DMS79 treated with DMSO at 0.1 percent for 48 hours (cell line): ENCODE measurements at regions not wholly inside any gene's neighbourhood (a gene's known extent, or its start where the extent isn't known, plus 50 kb on each side); places are given as distances from the start of the nearest gene placed in this dataset.
A peak's percentile ranks its signal among the peaks of the same experiment; 100 is the strongest.
"Not testable (repeated sequence)": the region's sequence is repeated elsewhere in the genome, so short reads cannot be mapped to it uniquely, and the experiment has no call there.

ENCODE experiments used
- DNase-seq: peaks from one replicate; lab custom pipeline; 2025; lab: John Stamatoyannopoulos, UW

DNA sequence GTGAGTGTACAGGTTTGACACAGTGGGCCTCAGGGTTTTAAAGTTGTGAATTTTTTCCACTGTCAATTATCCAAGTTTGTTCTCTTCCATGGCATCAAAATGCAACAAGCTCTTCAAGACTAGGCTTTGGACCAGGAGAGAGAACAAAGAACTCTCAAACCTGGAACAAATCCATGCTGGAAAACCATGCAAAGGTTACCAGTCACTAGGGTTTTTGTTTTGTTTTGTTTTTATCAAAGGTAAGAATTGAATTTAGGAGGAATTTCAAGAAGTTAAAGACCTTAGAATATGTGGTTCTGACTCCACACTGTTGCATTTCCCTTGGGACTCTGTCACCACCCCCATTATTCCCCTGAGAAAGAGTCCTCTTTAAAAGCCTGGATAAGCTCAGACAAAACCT, 191.1 kb upstream of the PIK3R1 start:
- no peak for DNase-seq

DNA sequence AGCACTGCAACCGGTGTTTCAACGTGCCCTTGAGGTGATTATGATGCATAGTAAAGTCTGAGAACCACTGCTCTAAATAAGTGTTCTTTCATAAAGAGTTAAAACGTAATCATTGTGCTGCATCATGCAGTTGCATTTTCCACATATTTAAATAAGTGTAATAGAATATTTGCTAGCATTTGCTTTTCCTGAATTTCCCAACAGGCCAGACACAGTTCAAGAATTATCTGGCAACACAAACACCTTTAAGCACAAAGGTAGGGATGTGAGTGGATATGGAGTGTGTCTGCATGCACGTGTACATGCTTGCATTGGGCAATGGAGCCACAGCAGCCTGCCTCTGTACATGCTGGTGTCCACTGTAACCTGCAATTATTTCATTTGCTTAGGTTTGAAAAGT, 193.6 kb upstream of the PIK3R1 start:
- no peak for DNase-seq

DNA sequence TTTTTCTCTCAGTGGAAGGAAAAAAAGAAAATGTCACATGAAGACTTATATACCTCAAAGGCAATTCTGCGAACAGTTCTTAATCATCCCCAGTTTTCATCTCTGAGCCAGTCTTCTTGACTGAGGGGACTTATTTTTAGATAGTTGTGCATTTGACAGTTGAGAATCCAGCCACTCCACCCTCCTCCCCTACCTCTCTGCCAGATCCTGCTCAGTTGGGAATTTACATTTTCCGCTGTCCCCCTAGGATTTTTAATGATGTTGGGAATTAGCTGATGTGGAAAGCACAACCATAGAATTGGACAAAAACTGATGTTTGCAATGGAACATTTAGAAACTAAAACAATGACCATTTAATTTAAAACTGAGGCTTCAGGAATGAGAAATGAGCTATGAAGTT, 194.3 kb upstream of the PIK3R1 start:
- DNase-seq: no peak

DNA sequence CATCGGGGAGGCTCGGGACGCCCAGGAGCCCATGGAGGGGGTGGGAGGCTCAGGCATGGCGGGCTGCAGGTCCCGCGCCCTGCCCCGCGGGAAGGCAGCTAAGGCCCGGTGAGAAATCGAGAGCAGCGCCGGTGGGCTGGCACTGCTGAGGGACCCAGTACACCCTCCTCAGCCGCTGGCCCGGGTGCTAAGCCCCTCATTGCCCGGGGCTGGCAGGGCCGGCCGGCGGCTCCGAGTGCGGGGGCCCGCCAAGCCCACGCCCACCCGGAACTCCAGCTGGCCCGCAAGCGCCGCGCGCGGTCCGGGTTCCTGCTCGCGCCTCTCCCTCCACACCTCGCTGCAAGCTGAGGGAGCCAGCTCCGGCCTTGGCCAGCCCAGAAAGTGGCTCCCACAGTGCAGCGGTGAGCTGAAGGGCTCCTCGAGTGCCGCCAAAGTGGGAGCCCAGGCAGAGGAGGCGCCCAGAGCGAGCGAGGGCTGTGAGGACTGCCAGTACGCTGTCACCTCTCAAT, 195.0 kb upstream of the PIK3R1 start:
- DNase-seq: not testable (repeated sequence)

DNA sequence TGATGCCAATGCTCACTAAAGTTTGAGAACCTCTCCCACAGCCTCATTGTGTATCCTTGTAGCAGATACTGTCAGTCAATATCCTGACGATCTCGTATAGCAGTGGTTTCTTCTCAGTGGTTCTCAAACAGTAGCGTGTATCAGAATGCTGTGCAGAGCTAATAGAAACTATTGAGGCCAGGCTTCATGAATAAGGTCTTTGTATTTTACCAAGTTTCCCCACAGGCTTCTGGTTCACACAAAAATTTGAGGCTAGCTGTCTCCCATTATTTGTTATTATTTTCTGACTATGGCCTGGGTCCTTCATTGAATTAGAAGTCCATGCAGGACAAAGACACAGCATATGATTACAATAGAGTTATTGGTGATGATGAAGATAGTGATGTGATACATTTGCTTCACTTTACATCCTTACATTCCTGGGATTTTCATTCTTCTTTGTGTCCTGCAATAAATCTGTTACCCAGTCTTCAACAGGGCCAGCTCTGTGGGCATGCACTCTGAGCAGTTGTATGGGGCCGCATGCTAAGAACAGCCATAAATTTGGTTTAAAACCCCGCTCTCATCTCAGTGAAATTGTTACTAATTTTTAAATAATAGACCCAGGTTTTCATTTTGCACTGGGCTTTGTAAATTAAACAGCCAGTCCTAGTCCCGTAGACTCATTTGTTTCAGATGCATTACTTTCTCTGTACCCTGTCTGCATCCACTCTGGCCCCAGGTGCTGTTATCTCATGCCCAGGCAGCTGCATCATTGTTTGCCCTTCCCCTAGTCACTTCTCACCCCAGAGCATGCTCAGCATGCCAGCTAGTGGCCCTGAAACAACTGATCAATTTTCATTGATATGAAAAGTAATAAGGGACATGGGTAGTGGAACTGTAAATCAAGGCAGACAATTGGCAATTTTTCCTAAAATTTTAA, 199.9 kb upstream of the PIK3R1 start:
- DNase-seq: no peak

DNA sequence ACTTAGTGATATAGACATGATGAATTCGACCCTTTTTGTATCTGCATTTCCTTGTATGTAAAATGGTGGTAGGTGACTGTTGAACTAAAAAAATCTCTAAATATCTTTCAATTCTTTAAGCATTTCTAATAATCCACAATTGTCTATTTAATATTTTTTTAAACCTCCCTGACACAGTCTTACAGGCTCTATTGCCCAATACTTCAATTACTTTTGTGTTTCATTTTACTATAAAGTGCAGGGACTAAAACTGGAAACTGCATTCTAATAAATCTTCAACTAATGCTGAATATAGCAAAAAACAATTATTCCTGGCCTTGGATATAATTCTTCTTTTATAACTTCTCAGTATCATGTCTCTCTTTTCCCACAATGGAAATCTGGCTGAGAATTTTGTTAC, 202.7 kb upstream of the PIK3R1 start:
- DNase-seq: no peak

DNA sequence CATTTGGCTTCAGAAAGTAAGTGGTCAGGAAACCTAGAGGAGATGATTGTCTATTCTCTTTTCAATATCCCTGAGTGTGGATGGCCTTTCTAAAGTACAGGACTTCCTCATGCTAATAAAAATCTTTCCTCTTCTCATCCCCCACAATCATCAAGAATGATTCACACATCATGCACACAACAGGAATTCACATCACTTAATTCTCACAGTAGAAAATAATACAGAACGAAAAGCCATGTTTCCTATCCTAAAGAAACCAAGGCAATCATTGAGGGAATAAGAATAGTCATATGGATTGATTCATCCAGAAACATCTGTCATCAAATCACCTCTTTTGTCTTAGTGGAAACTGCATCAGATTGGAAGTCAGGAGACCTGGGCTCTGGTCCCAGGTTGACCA, 203.1 kb upstream of the PIK3R1 start:
- no peak for DNase-seq

DNA sequence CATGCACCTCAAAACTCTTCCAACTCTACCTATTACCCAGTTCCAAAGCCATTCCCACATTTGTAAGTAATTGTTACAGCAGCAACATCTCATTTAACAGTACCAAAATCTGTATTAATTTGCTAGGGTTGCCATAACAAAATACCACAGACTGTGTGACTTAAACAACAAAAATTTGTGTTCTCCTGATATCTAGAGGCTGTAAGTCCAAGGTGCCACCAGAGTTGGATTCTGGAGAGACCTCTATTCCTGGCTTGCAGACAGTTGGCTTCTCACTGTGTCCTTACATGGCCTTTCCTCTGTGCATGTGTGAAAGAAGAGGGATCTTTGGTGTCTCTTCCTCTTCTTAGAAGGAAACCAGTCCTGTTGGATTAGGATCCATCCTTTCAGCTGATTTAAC, 203.8 kb upstream of the PIK3R1 start:
- DNase-seq: no peak

DNA sequence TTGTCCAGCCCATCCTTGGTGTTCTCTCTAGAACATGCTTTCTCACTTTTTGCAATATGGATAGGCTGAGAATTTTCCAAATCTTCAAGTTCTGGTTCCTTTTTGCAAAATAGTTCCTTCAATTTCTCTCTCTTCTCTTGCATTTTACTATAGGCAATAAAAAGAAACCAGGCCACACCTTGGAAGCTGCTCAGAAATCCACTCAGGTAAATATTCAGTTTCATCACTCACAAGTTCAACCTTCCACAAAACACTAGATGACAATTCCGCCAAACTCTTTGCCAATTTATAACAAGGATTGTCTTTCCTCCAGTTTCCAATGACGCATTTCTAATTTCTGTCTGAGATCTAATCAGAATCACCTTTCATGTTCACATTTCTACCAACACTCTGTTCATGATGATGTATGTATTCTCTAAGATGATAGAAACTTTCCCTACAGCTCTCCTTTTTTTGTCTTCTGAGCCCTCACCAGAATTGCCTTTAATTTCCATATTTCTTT, 204.2 kb upstream of the PIK3R1 start:
- DNase-seq: no peak

DNA sequence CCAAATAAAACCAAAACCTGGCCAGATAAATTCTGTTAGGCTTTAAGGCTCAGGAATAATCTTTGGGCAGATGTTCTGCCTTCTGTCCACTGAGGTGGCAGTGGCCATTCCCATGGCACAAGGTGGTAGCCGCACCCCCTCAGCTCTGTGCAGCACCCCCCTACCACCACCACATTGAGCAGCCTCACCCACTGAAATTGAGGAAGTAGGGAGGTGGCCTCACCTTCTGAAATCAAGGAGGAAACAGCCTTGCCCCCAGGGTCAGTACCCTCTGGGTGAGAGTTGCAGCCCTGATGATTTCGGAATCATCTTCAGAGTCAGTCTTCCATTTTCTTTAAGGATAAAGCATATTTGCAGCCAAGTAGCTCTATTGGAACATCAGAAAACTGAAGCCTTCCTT, 204.8 kb upstream of the PIK3R1 start:
- no peak for DNase-seq

DNA sequence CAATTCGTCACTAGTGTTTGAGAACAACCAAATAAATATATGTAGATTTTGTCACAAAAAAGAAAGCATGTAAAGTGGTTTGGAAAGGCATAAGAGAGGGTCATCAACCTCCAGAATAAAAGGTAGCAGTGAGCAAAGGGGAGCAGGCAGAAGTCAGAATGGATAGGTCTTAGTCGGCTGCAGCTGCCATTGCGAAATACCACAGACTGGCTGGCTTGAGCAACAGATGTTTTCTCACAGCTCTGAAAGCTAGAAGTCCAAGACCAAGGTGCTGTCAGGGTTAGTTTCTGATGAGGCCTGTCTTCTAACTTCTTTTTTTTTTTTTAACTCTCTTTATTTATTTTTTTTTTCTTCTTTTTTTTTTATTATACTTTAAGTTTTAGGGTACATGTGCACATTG, 208.1 kb upstream of the PIK3R1 start:
- no peak for DNase-seq

DNA sequence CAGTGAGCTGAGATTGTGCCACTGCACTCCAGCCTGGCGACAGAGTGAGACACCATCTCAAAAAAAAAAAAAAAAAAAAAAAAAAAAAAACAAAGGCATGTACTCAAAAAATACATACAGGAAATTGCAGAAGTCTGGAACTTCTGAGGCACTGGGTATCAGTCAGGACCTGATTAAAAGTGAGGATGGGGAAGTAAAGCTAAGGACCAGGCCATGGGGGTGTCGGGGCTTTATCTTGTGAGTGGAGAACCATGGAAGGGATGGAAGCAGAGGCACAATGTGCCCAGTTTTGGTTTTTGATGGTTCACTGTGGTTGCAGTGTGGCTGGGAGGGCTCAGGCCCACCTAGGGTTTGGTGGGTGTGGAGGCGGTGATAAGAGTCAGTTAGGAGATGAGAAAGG, 212.7 kb upstream of the PIK3R1 start:
- DNase-seq: no peak

DNA sequence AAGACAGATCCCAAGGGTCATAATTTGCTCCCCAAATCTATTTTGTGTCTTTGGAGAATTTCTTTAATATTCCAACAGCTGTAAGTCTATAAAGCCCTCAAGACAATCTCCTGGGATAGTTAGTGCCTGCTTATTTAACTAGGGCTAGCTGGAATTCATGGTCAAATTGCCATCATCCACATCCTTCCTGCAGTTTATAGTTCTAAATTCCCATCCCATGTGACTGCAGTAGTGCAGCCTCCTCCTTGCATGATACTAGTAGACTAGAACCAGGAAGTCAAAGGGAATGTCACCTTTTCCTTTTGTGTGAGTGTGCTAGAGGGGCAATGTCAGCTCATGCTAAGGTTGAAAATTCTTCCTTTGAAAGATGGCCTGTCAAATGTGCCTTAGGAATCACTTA, 214.8 kb upstream of the PIK3R1 start:
- no peak for DNase-seq

DNA sequence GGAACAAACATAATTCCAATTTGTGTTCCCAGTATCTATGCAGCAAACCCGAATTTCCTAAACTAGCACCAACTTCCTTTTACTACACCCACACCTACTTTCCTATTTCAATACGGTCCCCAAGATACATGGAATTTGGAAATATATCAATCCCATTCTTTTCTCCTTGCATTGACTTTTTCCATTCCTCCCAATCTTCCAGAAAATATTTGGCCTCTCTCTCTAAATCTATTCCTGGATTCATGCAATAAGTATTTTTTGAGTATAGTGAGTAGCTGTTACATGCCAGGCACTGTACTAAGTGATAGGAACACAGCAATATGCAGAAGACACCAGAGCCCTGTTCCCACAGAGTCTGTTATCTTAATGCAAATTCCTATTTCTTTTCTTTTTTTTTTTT, 216.2 kb upstream of the PIK3R1 start:
- DNase-seq: no peak

DNA sequence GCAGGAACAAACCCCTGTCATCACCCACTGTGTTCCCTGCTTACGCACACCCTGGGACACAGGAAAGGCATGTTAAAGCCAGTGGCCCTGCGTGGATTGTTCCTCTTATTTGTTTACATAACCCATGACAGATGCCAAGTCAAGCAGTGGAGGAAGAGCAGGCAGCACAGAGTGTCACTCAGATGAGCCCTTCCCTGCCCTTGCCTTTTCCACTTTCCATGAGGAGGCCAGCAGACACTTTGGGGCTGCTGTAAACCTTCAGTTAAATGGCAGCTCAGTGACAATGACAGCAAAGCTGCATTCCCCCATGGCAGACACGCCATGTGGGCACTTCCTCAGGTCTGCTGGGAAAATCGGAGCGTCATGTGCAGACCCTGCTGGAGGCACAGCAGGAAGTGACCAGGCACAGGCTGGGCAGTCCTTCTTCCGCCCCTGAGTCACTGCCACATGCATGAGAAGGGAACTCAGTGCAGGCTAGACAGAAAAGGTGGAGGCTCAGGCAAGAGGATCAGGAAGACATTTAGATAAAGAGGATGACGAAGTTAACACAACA, 216.8 kb upstream of the PIK3R1 start:
- DNase-seq: no peak

DNA sequence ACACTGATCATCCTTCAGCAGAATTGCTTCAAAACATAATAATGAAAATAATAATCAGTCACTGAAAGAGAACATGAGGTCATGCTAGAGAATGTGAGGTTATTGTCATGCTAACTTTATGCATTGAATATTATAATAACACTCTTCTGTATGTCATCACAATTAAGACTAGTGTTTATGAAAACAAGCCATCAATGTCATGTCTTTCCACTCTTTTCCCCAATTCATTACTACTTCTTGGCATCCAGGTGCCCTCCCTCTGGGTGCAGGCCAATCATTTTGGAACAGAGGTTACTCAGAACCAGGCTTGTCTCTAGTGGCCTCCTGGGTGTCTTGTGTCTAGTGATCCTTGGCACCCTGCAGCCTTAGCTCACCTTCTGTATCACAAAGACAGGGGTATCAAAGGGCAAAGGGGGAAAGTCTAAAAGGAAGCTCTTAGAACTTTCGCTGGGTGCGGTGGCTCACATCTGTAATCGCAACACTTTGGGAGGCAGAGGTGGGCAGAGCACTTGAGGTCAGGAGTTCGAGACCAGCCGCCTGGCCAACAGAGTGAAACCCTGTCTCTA, 217.6 kb upstream of the PIK3R1 start:
- DNase-seq: no peak

DNA sequence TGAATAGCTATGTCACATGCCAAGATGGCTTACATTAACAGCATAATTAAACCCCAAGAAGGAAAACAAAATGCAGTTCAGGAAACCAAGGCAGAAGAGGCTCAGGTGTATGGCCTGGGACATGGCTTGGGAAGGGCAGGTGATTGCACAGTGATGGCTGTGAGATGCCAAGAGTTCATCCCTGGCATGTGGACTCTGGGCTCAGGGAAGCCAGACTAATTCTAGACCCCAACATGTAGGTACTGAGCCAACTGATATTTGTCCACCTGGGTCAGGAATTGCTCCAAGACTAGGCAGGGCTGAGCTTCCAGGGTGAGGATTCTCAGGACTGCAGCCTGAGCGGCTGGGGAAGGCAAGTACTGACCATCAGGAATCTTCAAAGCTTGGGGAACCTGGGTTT, 218.4 kb upstream of the PIK3R1 start:
- DNase-seq: no peak

DNA sequence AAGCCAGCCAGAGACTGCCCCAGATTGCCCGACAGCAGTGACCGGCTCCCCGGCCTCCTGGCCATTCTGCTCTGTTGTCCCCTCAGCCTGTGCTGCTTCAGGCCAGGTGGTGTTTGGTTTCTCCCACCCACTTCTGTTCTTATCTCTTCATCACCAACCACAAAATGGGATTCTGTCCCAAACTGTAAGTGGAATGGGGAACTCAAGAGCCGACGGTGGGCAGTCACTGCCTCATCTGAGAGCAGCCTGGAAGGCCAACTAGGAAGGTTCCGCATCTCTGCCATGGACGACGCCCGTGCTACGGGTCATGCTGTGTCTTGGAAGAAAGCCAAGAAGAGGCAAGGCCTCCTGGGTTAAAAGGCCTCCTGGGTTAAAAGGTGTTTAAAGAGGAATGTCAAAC, 219.0 kb upstream of the PIK3R1 start:
- peak; percentile 72 for DNase-seq

DNA sequence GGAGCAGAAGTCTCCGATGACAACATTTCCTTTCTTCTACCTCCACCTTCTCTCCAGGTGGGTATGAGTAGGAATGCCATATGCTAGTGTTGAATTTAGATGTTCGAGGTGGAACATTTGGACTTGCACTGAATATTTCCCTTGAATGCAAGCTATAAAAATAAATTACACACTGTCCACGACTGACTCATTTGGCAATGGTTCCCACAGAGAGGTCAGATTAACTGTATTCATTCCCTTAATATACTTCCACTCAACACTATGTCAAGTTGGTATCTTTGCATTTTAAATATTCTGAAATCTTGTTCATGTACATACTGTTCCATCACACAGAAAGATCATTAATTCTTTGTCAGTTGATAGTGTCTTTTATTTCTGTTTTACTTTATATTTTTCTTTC, 222.6 kb upstream of the PIK3R1 start:
- no peak for DNase-seq

DNA sequence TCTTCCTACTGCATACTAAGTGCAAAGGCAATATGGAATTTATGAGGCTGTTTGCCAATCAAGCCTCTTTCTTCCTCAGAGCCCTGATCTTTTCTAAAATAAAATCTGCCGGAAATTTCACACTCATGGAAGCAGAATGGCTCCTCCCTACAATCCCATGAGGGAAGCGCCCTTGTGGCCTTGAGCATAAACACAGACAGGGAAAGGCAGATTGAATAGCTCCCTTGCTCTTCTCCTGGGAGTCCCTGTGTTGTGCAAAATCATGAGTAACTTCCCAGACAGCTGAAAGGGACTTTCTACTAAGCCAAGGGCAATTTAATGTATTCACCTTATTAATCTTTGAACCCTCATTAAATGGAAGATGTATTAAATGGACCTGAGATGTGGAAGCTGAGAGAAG, 226.1 kb upstream of the PIK3R1 start:
- DNase-seq: no peak

DNA sequence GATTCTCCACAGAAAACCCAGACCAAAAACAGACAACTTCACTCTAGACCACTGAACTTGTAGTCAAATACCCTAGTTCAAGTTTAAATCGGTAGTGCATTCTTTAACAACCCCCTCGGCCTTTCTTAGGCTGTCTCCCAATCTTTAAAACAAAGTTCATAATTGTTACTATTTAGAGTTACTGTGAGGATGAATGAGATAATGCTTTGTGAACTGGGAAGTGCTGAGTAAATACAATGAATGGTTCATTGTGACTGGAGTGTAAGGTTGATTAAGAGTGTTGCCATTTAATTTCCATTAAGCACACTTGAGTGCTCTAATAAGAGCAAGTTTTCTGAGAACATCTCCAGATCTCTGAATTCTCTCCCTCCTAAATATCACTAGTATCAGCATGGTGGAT, 228.8 kb upstream of the PIK3R1 start:
- DNase-seq: peak; percentile 57

DNA sequence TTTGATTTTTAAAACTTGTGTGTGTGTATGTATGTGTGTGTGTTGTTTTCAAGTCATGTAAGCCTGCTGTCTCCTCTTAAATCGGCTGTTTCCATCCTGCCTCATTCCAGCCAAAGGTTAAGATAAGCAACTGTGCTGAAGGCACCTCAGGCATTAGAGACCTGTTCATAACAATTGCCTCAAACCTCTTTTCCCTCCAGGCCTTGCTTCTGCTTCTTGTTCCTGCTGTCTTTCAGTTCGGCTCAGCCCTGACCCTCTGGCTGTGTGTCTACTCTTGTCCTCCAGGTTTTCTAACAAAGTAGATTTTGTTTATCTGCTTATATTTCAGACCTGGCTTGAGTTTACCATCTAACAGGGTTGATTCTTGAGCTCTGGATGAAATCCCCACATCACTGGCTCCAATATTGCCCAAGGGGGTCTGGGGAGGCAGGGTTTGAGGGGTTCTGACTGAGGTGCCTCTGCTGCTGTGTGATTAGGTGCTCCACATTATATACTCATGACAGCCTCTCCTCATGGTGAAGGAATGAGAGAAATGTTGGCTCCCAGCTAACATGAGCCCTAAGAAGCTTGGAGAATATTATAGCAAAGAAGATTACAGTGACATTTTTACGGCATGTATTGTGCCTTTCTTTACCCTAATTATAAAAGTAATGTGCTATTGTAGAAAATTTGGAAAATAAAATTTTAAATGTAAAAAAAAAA, 229.7 kb upstream of the PIK3R1 start:
- DNase-seq: no peak

DNA sequence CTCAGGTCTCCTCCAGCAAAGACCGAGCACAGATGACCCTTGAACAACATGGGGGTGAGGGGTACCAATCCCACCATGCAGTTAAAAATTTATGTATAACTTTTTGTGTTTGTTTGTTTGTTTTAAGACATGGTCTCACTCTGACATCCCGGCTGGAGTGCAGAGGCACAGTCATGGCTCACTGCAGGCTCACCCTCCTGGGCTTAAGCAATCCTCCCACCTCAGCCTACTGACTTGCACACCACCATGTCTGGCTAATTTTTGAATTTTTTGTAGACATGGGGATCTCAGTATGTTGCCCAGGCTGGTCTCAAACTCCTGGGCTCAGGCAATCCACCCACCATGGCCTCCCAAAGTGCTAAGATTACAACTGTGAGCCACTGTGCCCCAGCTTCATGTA, 231.0 kb upstream of the PIK3R1 start:
- no peak for DNase-seq
